ENCODE measurements at regions not wholly inside any gene's neighbourhood (a gene's known extent, or its start where the extent isn't known, plus 50 kb on each side); places are given as distances from the start of the nearest gene placed in this dataset.

- Histone ChIP-seq H3K9me3 (replicated peaks; ENCODE audit: control insufficient read depth, low read depth, low read length) (peaks cover 2% of the 10 kb centered on the region), H3K27me3 (ENCODE audit: control insufficient read depth, insufficient read depth, low read length) (no peaks in the 10 kb centered on the region), H3K27ac (ENCODE audit: low read length) (no peak overlapping the region), H3K36me3 (ENCODE audit: control insufficient read depth, insufficient read depth, low read length) (no peaks in the 10 kb centered on the region), H3K4me1 (ENCODE audit: control insufficient read depth, insufficient read depth, low read length) (no peaks in the 10 kb centered on the region), H3K4me3 (ENCODE audit: low read length) (no peak overlapping the region)
- WGBS (ENCODE audit: insufficient coverage) = no CpG with 5 or more reads among the region's 1 CpG
- no peak for DNase-seq
These were observed 604.9 kb downstream of the SEMA5A start for GRCh38 chr5:8940934-8941333.

GRCh38 chr5:8943301-8943700 lies 602.6 kb downstream of the SEMA5A start:
- H3K27me3 ChIP-seq (ENCODE audit: control insufficient read depth, insufficient read depth, low read length) = no peaks in the 10 kb centered on the region
- DNase-seq = no peak
- WGBS (ENCODE audit: insufficient coverage) = 40% methylated on average over 1 of the region's 3 CpGs

GRCh38 chr5:8944005-8944404 lies 601.9 kb downstream of the SEMA5A start:
- H3K36me3 ChIP-seq (ENCODE audit: control insufficient read depth, insufficient read depth, low read length) = no peaks in the 10 kb centered on the region
- no CpG with 5 or more reads among the region's 4 CpGs for WGBS (ENCODE audit: insufficient coverage)
- no peaks in the 10 kb centered on the region for H3K4me1 ChIP-seq (ENCODE audit: control insufficient read depth, insufficient read depth, low read length)
- no peaks in the 10 kb centered on the region for H3K9me3 ChIP-seq (replicated peaks; ENCODE audit: control insufficient read depth, low read depth, low read length)
- no peaks in the 10 kb centered on the region for H3K27me3 ChIP-seq (ENCODE audit: control insufficient read depth, insufficient read depth, low read length)
- DNase-seq = no peak
- H3K4me3 ChIP-seq (ENCODE audit: low read length) = no peak overlapping the region
- H3K27ac ChIP-seq (ENCODE audit: low read length) = no peak overlapping the region

More at GRCh38 chr5:8943301-8943700, 602.6 kb downstream of the SEMA5A start:
- no peaks in the 10 kb centered on the region for H3K9me3 ChIP-seq (replicated peaks; ENCODE audit: control insufficient read depth, low read depth, low read length)
- no peaks in the 10 kb centered on the region for H3K36me3 ChIP-seq (ENCODE audit: control insufficient read depth, insufficient read depth, low read length)
- no peak overlapping the region for H3K4me3 ChIP-seq (ENCODE audit: low read length)
- no peak overlapping the region for H3K27ac ChIP-seq (ENCODE audit: low read length)
- H3K4me1 ChIP-seq (ENCODE audit: control insufficient read depth, insufficient read depth, low read length) = no peaks in the 10 kb centered on the region

- DNase-seq = no peak
- no peak overlapping the region for H3K27ac ChIP-seq (ENCODE audit: low read length)
- WGBS (ENCODE audit: insufficient coverage) = 60% methylated on average over 1 of the region's 2 CpGs
These were observed 599.9 kb downstream of the SEMA5A start for GRCh38 chr5:8945972-8946371.

GRCh38 chr5:8949908-8950307 lies 596.0 kb downstream of the SEMA5A start:
- Histone ChIP-seq H3K4me1 (ENCODE audit: control insufficient read depth, insufficient read depth, low read length) (no peaks in the 10 kb centered on the region), H3K9me3 (replicated peaks; ENCODE audit: control insufficient read depth, low read depth, low read length) (no peaks in the 10 kb centered on the region), H3K36me3 (ENCODE audit: control insufficient read depth, insufficient read depth, low read length) (no peaks in the 10 kb centered on the region), H3K27ac (ENCODE audit: low read length) (no peak overlapping the region), H3K27me3 (ENCODE audit: control insufficient read depth, insufficient read depth, low read length) (no peaks in the 10 kb centered on the region), H3K4me3 (ENCODE audit: low read length) (no peak overlapping the region)
- DNase-seq = no peak
- 83% methylated on average over 1 of the region's 2 CpGs for WGBS (ENCODE audit: insufficient coverage)

More at GRCh38 chr5:8945972-8946371, 599.9 kb downstream of the SEMA5A start:
- Histone ChIP-seq H3K9me3 (replicated peaks; ENCODE audit: control insufficient read depth, low read depth, low read length) (no peaks in the 10 kb centered on the region), H3K4me3 (ENCODE audit: low read length) (no peak overlapping the region), H3K27me3 (ENCODE audit: control insufficient read depth, insufficient read depth, low read length) (no peaks in the 10 kb centered on the region), H3K36me3 (ENCODE audit: control insufficient read depth, insufficient read depth, low read length) (no peaks in the 10 kb centered on the region), H3K4me1 (ENCODE audit: control insufficient read depth, insufficient read depth, low read length) (no peaks in the 10 kb centered on the region)

GRCh38 chr5:8952147-8952546 lies 593.7 kb downstream of the SEMA5A start:
- no peak overlapping the region for H3K27ac ChIP-seq (ENCODE audit: low read length)
- H3K4me3 ChIP-seq (ENCODE audit: low read length) = no peak overlapping the region
- no peaks in the 10 kb centered on the region for H3K36me3 ChIP-seq (ENCODE audit: control insufficient read depth, insufficient read depth, low read length)
- no peak for DNase-seq
- no peaks in the 10 kb centered on the region for H3K4me1 ChIP-seq (ENCODE audit: control insufficient read depth, insufficient read depth, low read length)
- no peaks in the 10 kb centered on the region for H3K27me3 ChIP-seq (ENCODE audit: control insufficient read depth, insufficient read depth, low read length)
- H3K9me3 ChIP-seq (replicated peaks; ENCODE audit: control insufficient read depth, low read depth, low read length) = no peaks in the 10 kb centered on the region

GRCh38 chr5:8953016-8953415 lies 592.9 kb downstream of the SEMA5A start:
- Histone ChIP-seq H3K27ac (ENCODE audit: low read length) (no peak overlapping the region), H3K36me3 (ENCODE audit: control insufficient read depth, insufficient read depth, low read length) (no peaks in the 10 kb centered on the region), H3K9me3 (replicated peaks; ENCODE audit: control insufficient read depth, low read depth, low read length) (no peaks in the 10 kb centered on the region), H3K4me3 (ENCODE audit: low read length) (no peak overlapping the region), H3K27me3 (ENCODE audit: control insufficient read depth, insufficient read depth, low read length) (no peaks in the 10 kb centered on the region), H3K4me1 (ENCODE audit: control insufficient read depth, insufficient read depth, low read length) (no peaks in the 10 kb centered on the region)
- DNase-seq = no peak
- no CpG with 5 or more reads among the region's 1 CpG for WGBS (ENCODE audit: insufficient coverage)

- Histone ChIP-seq H3K36me3 (ENCODE audit: control insufficient read depth, insufficient read depth, low read length) (no peaks in the 10 kb centered on the region), H3K4me3 (ENCODE audit: low read length) (no peak overlapping the region), H3K4me1 (ENCODE audit: control insufficient read depth, insufficient read depth, low read length) (no peaks in the 10 kb centered on the region), H3K9me3 (replicated peaks; ENCODE audit: control insufficient read depth, low read depth, low read length) (no peaks in the 10 kb centered on the region), H3K27ac (ENCODE audit: low read length) (no peak overlapping the region), H3K27me3 (ENCODE audit: control insufficient read depth, insufficient read depth, low read length) (no peaks in the 10 kb centered on the region)
- no peak for DNase-seq
- no CpG with 5 or more reads among the region's 1 CpG for WGBS (ENCODE audit: insufficient coverage)
These were observed 591.9 kb downstream of the SEMA5A start for GRCh38 chr5:8953911-8954438.

- Histone ChIP-seq H3K4me1 (ENCODE audit: control insufficient read depth, insufficient read depth, low read length) (no peaks in the 10 kb centered on the region), H3K36me3 (ENCODE audit: control insufficient read depth, insufficient read depth, low read length) (no peaks in the 10 kb centered on the region), H3K4me3 (ENCODE audit: low read length) (no peak overlapping the region), H3K27me3 (ENCODE audit: control insufficient read depth, insufficient read depth, low read length) (no peaks in the 10 kb centered on the region), H3K9me3 (replicated peaks; ENCODE audit: control insufficient read depth, low read depth, low read length) (no peaks in the 10 kb centered on the region), H3K27ac (ENCODE audit: low read length) (no peak overlapping the region)
- WGBS (ENCODE audit: insufficient coverage) = no CpG with 5 or more reads among the region's 2 CpGs
- DNase-seq = no peak
These were observed 591.1 kb downstream of the SEMA5A start for GRCh38 chr5:8954801-8955200.

GRCh38 chr5:8956659-8957058 lies 589.2 kb downstream of the SEMA5A start:
- Histone ChIP-seq H3K36me3 (ENCODE audit: control insufficient read depth, insufficient read depth, low read length) (no peaks in the 10 kb centered on the region), H3K27me3 (ENCODE audit: control insufficient read depth, insufficient read depth, low read length) (no peaks in the 10 kb centered on the region), H3K9me3 (replicated peaks; ENCODE audit: control insufficient read depth, low read depth, low read length) (no peaks in the 10 kb centered on the region), H3K4me1 (ENCODE audit: control insufficient read depth, insufficient read depth, low read length) (no peaks in the 10 kb centered on the region), H3K27ac (ENCODE audit: low read length) (no peak overlapping the region), H3K4me3 (ENCODE audit: low read length) (no peak overlapping the region)
- DNase-seq = no peak
- WGBS (ENCODE audit: insufficient coverage) = no CpG with 5 or more reads among the region's 2 CpGs

- Histone ChIP-seq H3K9me3 (replicated peaks; ENCODE audit: control insufficient read depth, low read depth, low read length) (no peaks in the 10 kb centered on the region), H3K4me1 (ENCODE audit: control insufficient read depth, insufficient read depth, low read length) (no peaks in the 10 kb centered on the region), H3K4me3 (ENCODE audit: low read length) (no peak overlapping the region), H3K27ac (ENCODE audit: low read length) (no peak overlapping the region), H3K36me3 (ENCODE audit: control insufficient read depth, insufficient read depth, low read length) (no peaks in the 10 kb centered on the region), H3K27me3 (ENCODE audit: control insufficient read depth, insufficient read depth, low read length) (no peaks in the 10 kb centered on the region)
- DNase-seq = no peak
- WGBS (ENCODE audit: insufficient coverage) = no CpG with 5 or more reads among the region's 5 CpGs
These were observed 587.3 kb downstream of the SEMA5A start for GRCh38 chr5:8958602-8959001.

Data from muscle of leg (tissue), 3 donors.